ENCODE measurements at regions not wholly inside any gene's neighbourhood (a gene's known extent, or its start where the extent isn't known, plus 50 kb on each side); places are given as distances from the start of the nearest gene placed in this dataset.

- Histone ChIP-seq H3K36me3 (no peaks in the 10 kb centered on the region), H3K27me3 (no peaks in the 10 kb centered on the region), H3K4me1 (no peaks in the 10 kb centered on the region), H3K4me3 (no peak overlapping the region), H3K27ac (no peak overlapping the region), H3K9me3 (peaks cover 0 to 15% (median 5%) of the 10 kb centered on the region in 11 donors)
- 94 to 95% methylated on average over 3 of the region's 3 CpGs for WGBS, 2 donors
- no peak for DNase-seq
- TF ChIP-seq CTCF (IDR thresholded peaks at IDR 0.05): no peak
- intact Hi-C loops (cut with DNase I): no loop called here
- ATAC-seq: no peak
Observed at GRCh38 chr13:21960108-21960507, 289.2 kb downstream of the FGF9 start.

- Histone ChIP-seq H3K9me3 (peaks cover 0 to 15% (median 5%) of the 10 kb centered on the region in 11 donors), H3K4me1 (no peaks in the 10 kb centered on the region), H3K4me3 (no peak overlapping the region), H3K27ac (no peak overlapping the region), H3K27me3 (no peaks in the 10 kb centered on the region), H3K36me3 (no peaks in the 10 kb centered on the region)
- 66 to 81% methylated on average over 5 of the region's 5 CpGs for WGBS, 2 donors
- no peak for DNase-seq
- TF ChIP-seq CTCF (IDR thresholded peaks at IDR 0.05): no peak
- no peak for ATAC-seq
- intact Hi-C loops (cut with DNase I): no loop called here
Observed at GRCh38 chr13:21964686-21965085, 293.8 kb downstream of the FGF9 start.

GRCh38 chr13:21965095-21965494 is 294.2 kb downstream of the FGF9 start:
- intact Hi-C loops (cut with DNase I): no loop called here
- 90 to 93% methylated on average over 14 of the region's 14 CpGs for WGBS, 2 donors
- TF ChIP-seq CTCF (IDR thresholded peaks at IDR 0.05): no peak

DNA sequence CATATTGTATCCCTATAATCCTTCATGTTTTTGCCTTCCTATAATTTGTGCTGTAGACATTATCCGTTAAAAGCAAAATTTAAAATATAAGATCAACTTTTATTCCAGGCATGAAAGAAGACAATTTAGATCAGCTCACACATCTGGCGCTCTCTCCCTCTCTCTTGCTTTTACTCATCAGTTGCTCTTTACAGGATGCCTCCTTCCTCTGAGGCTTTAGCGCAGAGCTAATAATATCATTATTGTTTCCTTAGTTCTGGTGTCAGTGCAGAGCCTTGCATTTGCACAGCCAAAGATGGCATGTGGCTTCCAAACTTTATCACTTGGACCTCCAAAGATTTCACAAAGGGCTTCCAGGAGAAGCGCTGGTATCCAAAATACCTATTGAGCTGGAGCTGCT is 295.1 kb downstream of the FGF9 start:
- Histone ChIP-seq H3K27ac (no peak overlapping the region), H3K9me3 (peaks cover 0 to 15% (median 5%) of the 10 kb centered on the region in 11 donors), H3K36me3 (no peaks in the 10 kb centered on the region), H3K4me3 (no peak overlapping the region), H3K4me1 (no peaks in the 10 kb centered on the region), H3K27me3 (no peaks in the 10 kb centered on the region)
- DNase-seq (no peak), ATAC-seq (no peak)
- intact Hi-C loops (cut with DNase I): no loop called here
- 92 to 93% methylated on average over 4 of the region's 4 CpGs for WGBS, 2 donors
- TF ChIP-seq CTCF (IDR thresholded peaks at IDR 0.05): no peak

More at GRCh38 chr13:21965095-21965494, 294.2 kb downstream of the FGF9 start:
- H3K4me1 ChIP-seq: no peaks in the 10 kb centered on the region
- no peaks in the 10 kb centered on the region for H3K36me3 ChIP-seq
- no peak overlapping the region for H3K4me3 ChIP-seq
- ATAC-seq (no peak), DNase-seq (no peak)
- H3K27ac ChIP-seq: no peak overlapping the region
- no peaks in the 10 kb centered on the region for H3K27me3 ChIP-seq
- H3K9me3 ChIP-seq: peaks cover 0 to 15% (median 5%) of the 10 kb centered on the region in 11 donors
